Activated CD4-positive, alpha-beta T cell treated with anti-CD3 and anti-CD28 coated beads, Interleukin-2, amount 50 U/mL, for 1 hour (primary cell): ENCODE measurements at regions not wholly inside any gene's neighbourhood (a gene's known extent, or its start where the extent isn't known, plus 50 kb on each side); places are given as distances from the start of the nearest gene placed in this dataset.

ENCODE experiments used
- DNase-seq: peaks from one replicate; pipeline ENCODE4 v3.0.0-alpha.2; 2020

DNA sequence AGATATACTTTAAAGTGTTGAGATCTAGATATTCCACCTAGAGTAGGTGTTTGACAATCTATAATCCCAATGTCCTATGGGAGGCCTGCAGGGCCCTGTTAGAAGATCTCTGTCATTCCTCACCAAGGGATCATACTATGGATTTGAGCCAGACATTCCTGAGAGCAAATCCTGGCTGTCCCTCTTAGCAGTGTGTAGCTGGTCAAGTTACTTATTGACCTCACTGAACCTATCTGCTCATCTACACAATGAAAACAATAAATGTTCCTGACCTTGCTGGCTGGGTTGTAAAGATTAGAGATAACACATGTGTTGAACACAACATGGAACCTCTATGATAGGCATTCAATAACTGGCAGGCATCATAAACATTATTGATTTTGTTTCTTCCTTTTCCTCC, 265.6 kb upstream of the ATP11B start:
- DNase-seq = no peak

DNA sequence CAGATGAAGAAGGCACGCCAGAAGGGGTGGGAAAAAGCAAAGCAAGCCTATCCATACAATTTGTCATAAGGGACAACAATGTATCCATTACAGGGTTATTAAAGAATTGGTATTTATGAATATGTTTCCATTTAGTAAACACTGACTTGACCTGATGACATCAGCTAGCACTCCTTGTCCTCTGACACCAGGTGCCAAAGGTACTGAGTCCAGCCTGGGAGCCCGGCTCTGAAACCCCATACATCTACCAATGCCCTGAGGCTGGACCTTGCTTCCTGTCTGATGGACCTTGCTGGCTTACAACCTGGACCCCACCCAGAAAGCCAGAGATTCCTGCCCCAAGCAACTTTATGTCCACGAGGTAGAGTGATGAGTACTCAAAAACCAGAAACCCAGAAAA, 263.0 kb upstream of the ATP11B start:
- DNase-seq = no peak

DNA sequence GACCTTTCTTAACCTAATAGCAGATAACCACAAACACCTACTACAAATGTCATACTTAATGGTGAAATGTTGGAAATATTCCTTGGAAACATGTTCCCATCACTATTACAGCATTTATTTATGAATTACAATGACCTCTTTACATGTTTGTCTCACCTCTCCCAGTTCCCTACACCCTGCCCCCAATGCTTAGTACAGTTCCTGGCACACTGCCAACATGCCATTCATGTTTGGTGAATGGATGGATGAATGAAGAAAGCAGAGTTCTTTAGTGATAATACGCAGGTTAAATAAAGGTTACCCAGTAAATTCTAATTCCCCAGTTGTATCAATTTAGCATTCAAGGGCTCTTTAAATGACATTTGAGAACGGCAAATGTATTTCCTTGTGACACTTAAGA, 259.9 kb upstream of the ATP11B start:
- no peak for DNase-seq

- DNase-seq = no peak
These were observed 248.8 kb upstream of the ATP11B start for GRCh38 chr3:182544542-182544941.

GRCh38 chr3:182562274-182562673, 231.0 kb upstream of the ATP11B start:
- DNase-seq = no peak

GRCh38 chr3:182565916-182566796, 227.1 kb upstream of the ATP11B start:
- no peak for DNase-seq

DNA sequence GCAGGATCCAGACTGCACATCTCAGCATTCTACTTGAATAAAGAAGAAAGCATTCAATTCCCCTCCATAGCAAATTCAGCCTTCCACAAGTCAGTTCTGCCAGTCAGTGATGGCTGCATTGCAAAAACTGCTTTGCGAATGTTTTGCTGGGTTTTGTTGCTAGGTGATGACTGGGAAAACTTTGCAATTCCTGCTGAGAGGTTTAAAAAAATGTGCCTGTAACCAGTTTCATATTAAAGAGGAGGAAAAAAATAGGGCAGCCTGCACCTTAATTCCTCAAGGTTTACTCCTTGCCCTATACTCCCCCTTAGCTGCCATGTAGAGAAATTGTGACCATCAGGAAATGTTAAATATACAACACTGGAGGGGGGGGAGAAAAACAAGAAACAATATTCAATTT, 225.6 kb upstream of the ATP11B start:
- no peak for DNase-seq

GRCh38 chr3:182568261-182568660, 225.0 kb upstream of the ATP11B start:
- no peak for DNase-seq

DNA sequence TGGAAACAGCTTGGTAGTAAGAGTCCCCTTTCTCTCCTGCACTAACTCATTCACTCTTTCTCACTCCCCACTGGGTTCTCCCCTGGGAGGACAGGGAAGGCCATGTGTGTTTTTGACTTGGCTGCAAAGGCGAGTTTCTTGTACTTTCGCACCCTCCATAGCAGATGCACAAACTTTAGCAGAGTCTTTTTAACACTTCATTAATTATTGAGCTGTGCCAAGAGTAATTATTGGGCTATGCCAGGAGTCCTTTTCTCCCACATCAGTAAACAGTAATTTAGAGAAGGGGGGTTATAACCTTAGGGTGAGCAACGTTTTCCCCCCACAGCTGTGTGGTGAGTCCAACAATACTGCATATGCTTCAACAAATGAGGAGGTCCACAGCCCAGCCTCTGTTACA, 224.4 kb upstream of the ATP11B start:
- no peak for DNase-seq

GRCh38 chr3:182570946-182571594, 222.2 kb upstream of the ATP11B start:
- no peak for DNase-seq

DNA sequence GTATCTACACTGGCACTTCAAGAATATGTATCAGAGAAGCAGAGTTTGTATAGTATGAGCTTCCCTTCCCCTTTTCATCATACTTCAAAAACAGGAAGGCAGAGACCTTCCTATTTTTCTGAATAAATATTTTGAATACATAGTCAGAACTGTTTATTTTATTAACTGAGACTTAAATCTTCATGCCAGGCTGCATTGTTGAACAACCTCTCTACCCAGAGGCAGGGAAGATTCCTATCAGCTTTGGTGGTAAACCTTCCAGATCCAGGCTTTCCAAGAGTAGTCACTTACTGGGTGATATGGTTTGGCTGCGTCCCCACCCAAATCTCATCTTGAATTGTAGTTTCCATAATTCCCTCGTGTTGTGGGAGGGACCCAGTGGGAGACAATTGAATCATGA, 217.4 kb upstream of the ATP11B start:
- no peak for DNase-seq

DNA sequence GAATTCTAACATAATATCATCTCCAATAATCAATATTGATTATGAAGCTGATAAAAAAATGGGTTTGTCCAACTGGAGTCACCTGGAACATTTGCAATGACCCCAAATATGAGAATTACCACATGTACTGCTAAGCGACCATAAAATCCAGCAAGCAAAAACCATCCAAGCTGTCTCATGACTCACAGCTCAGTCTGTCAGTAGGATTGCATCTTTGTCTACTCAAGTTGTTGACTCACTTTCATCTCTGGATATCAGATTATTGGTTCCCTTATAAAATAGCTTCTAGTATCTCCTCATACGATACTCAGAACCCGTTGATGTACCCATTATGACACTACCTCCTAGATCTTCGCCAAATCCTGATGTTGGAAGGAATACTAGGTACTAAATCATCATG, 209.8 kb upstream of the ATP11B start:
- DNase-seq = no peak

DNA sequence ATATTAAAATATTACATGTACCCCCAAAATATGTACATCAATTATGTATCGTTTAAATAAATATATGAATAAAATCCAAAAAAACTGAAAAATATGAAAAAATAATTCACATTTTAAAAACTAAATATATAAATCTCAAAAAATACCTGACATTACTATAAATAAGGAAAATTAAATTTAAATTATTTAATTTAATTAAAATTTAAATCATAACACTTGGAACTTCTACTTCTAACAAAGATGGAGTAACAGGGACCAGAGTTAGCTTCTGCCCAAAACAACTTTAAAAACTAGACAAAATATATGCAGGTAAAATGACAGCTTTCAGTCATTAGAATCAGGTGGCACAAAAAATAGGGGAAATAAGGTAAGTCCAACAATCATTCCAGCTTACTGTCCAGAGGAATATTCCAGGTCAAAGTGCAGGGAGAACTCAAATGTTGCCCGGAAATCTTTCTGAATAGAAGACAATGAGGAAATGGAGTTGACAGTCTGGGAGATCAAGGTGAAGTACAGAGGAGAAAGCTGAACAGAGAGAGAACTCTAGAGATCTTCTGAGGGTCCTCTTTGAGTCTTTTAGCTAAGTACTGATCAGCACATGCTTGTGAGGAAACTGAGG, 207.7 kb upstream of the ATP11B start:
- DNase-seq = no peak

DNA sequence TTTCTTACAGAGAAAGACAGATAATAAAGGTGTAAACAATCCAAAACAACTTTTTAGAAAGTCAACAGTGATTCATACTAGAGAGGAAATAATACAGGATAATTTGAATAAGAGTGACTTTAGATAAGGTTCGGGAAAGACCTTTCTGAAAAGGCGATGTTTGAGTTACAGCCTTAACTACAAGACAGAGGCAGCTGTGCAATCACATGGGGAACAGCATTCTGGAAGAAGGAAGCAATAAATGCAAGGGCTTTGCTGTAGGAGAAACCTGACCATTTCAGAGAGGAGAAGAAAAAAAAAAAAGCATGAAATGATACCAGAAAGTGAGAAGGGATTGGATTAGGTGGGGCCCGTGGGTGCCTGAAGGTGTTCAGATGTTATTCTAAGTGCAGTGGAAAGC, 200.6 kb upstream of the ATP11B start:
- DNase-seq = no peak

- no peak for DNase-seq
These were observed 196.5 kb upstream of the ATP11B start for GRCh38 chr3:182596676-182597410.

- DNase-seq = no peak
These were observed 195.7 kb upstream of the ATP11B start for GRCh38 chr3:182597621-182598041.

DNA sequence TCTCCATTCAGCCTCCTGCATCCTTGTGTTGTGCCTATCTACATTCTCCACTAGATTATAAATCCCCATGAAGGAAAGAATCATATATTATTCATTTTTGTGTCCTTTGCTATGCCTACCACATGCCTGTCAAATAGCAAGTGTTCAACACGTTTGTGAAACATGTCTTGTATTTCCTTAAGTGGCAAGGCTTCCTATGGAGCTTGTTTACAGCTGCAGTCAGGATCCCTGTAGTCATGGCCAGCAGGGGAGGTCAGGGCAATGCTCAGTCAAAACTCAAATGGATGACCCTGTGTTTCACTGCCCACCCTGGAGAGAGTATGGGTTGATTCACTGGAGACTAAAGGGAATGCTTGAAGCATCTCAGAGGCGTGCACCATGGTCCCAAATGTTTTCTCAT, 191.7 kb upstream of the ATP11B start:
- DNase-seq = no peak

DNA sequence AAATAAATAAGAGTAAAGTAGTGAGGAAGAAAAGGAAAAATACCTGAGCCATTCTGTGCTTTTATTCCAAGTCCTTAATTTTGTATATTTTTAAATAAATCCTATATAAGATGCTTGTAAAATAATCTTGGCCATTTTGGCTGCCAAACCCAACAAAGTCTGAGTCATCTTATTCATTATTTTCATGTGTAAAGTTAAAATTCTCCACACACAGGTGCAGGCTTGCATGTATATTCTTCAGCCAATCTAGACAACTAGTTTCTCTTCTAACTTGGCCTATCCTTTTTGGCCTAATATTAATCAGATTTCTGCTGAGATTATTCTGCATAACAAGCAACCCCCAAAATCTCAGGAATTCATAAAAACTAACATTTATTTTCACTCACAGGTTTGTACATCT, 189.8 kb upstream of the ATP11B start:
- DNase-seq = no peak

DNA sequence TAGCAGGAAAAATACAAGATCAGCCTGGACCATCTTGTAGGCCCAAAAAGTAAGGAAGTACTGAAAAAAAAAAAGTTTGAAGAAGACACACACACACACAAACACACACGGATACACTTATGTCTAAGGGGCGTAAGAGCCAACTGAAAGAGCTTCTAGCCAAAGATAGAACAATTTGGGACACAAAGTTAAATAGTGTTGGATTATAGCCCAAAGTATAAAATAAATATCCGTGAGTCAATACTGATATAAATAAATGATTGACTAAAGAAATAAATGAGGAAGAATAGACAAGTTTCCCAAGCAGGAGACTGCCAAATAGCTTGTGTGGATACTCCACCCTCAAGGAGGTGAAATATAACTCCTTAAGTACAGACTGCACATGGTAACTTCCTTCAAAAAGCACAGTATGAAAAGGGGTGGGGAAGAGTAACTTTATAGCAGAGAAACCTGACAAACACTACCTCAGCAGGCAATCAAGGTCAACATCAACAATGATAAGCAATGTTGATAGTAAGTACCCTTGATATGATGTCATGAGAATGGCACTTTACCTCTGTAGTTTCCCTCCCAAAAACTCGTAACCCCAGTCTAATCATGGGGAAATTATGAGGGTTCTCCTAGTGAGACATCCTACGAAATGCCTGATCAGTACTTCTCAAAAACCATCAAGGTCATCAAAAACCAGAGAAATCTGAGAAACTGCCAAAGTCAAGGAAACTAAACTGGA, 187.3 kb upstream of the ATP11B start:
- no peak for DNase-seq

DNA sequence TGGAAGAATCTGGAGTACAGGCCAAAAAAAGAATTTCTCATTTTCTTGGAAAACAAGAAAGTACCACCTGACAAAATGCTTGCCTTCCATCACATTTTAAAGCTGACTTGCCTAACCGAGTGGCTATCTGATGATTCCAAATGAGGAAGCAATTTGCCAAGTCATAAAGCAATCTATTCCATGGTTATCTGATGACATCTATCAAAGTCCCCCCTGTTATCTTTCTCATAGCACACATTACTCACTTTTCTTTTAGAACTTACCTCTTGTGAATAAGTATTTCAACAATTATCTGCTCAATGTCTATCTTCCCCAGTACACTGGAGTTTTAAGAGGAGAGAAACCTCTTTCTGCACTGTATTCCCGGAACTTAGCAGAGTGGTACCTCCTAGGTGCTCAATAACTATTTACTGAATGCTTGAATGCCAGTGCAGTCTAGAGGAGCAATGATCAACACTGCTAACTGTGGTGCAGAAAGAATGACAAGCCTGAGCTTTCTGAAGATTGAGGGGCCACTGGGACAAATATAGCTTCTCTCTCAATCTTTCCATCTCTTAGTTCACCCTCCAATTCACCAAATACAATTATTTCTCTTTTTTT, 186.3 kb upstream of the ATP11B start:
- no peak for DNase-seq

- no peak for DNase-seq
These were observed 184.5 kb upstream of the ATP11B start for GRCh38 chr3:182608832-182609231.

- no peak for DNase-seq
These were observed 183.6 kb upstream of the ATP11B start for GRCh38 chr3:182609575-182610156.
